ENCODE measurements at regions not wholly inside any gene's neighbourhood (a gene's known extent, or its start where the extent isn't known, plus 50 kb on each side); places are given as distances from the start of the nearest gene placed in this dataset.

DNA sequence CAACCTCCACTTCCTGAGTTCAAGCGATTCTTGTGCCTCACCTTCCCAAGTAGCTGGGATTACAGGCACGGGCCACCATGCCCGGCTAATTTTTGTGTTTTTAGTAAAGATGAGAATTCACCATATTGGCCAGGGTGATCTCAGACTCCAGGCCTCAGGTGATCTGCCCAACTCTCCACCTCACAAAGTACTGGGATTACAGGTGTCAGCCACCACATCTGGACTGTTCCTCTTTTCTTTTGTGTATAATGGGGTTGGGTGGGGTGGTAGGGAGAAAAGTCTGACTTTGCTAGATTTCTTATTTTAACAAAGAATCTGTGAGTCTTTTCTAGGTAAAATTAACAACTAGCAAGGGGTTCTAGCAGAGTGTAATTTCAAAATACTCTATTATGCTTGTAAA, 92.7 kb upstream of the AMN1 start:
- FAIRE-seq = no peak
- no peak overlapping the region for H2BK15ac ChIP-seq (ENCODE audit: low read length)
- no peak overlapping the region for H3K4ac ChIP-seq (replicated peaks; ENCODE audit: insufficient read length, low read depth, low read length)
- H2AFZ ChIP-seq (ENCODE audit: low read length) = no peak overlapping the region
- no peak overlapping the region for H3K9ac ChIP-seq (replicated peaks in 1 of 4; ENCODE audit: extremely low read depth in 1 of 4, low read depth in 3 of 4, low read length in 3 of 4)
- no peak overlapping the region for H3K14ac ChIP-seq (ENCODE audit: insufficient read length)
- ChIA-PET POLR2A (ENCODE audit: partially characterized antibody) (no interaction called here), CTCF (ENCODE audit: partially characterized antibody) (interaction anchor here (0.8 kb wide), 1 partner anchor 313 kb away, joined by 3 read pairs; no protein-coding TSS in a partner anchor)
- H2BK5ac ChIP-seq (ENCODE audit: low read depth, low read length) = no peak overlapping the region
- H3K27ac ChIP-seq (ENCODE audit: low read depth, low read length) = no peak overlapping the region
- no peak overlapping the region for H3K23ac ChIP-seq (ENCODE audit: insufficient read length)
- H4K91ac ChIP-seq (replicated peaks; ENCODE audit: insufficient read length, low read length) = no peak overlapping the region
- WGBS, 2 experiments (ENCODE audit: extremely low coverage in 1 of 2, insufficient coverage in 1 of 2, insufficient read length in 1 of 2, insufficient replicate concordance in 2 of 2, low coverage in 1 of 2, low lambda C conversion rate in 2 of 2, missing lambda C conversion rate in 1 of 2) = 94% methylated on average over 3 of the region's 3 CpGs; no CpG with 5 or more reads in 1 of the 2 experiments
- no peaks in the 10 kb centered on the region for H3K36me3 ChIP-seq (ENCODE audit: control insufficient read depth in 2 of 4, insufficient read depth in 4 of 4, low read length in 3 of 4)
- no peak overlapping the region for H3K18ac ChIP-seq (ENCODE audit: extremely low read depth, low read length)
- no peaks in the 10 kb centered on the region for H3K27me3 ChIP-seq (replicated peaks in 1 of 4; ENCODE audit: control insufficient read depth in 3 of 4, extremely low read depth in 1 of 4, insufficient read depth in 3 of 4, low read length in 3 of 4)
- no peak overlapping the region for H2BK12ac ChIP-seq (ENCODE audit: low read depth, low read length)
- H3K4me3 ChIP-seq (ENCODE audit: extremely low read depth in 1 of 4, insufficient read depth in 2 of 4, low read depth in 3 of 4, low read length in 4 of 4) = no peak overlapping the region
- no peak overlapping the region for H4K8ac ChIP-seq (ENCODE audit: extremely low read depth, insufficient read depth, low read length)
- H3K4me2 ChIP-seq (ENCODE audit: insufficient read depth in 1 of 2, low read depth in 2 of 2, low read length in 2 of 2) = no peak overlapping the region
- H3K4me1 ChIP-seq (replicated peaks in 1 of 4; ENCODE audit: control insufficient read depth in 3 of 4, insufficient read depth in 4 of 4, low read length in 3 of 4) = no peaks in the 10 kb centered on the region
- no peak overlapping the region for H2BK120ac ChIP-seq (replicated peaks; ENCODE audit: low read depth, low read length)
- peaks cover 7 to 12% of the 10 kb centered on the region in 2 experiments; a peak in 3 of 4 replicates for H3K9me3 ChIP-seq (ENCODE audit: insufficient read depth in 2 of 2, low read depth in 1 of 2, low read length in 1 of 2)
- H4K20me1 ChIP-seq (replicated peaks in 1 of 2; ENCODE audit: control insufficient read depth in 1 of 2, insufficient read depth in 2 of 2, low read length in 2 of 2) = no peaks in the 10 kb centered on the region
- H3K56ac ChIP-seq (replicated peaks; ENCODE audit: insufficient read length, low read depth, low read length) = no peak overlapping the region
- H3K23me2 ChIP-seq (ENCODE audit: low read depth, low read length) = no peaks in the 10 kb centered on the region
- H3K79me1 ChIP-seq (ENCODE audit: low read depth, low read length) = no peaks in the 10 kb centered on the region
- H3K79me2 ChIP-seq (ENCODE audit: control insufficient read depth in 1 of 2, insufficient read depth in 2 of 2, low read length in 2 of 2) = no peaks in the 10 kb centered on the region
- no peak overlapping the region for H2AK5ac ChIP-seq (ENCODE audit: low read depth, low read length)
- no peak for DNase-seq (ENCODE audit: low read depth in 1 of 2, low spot score in 2 of 2)
- no peak overlapping the region for H2BK20ac ChIP-seq (ENCODE audit: low read length)
- no peak overlapping the region for H4K5ac ChIP-seq (ENCODE audit: insufficient read length, low read depth, low read length)
- TF ChIP-seq, protein P1, sequence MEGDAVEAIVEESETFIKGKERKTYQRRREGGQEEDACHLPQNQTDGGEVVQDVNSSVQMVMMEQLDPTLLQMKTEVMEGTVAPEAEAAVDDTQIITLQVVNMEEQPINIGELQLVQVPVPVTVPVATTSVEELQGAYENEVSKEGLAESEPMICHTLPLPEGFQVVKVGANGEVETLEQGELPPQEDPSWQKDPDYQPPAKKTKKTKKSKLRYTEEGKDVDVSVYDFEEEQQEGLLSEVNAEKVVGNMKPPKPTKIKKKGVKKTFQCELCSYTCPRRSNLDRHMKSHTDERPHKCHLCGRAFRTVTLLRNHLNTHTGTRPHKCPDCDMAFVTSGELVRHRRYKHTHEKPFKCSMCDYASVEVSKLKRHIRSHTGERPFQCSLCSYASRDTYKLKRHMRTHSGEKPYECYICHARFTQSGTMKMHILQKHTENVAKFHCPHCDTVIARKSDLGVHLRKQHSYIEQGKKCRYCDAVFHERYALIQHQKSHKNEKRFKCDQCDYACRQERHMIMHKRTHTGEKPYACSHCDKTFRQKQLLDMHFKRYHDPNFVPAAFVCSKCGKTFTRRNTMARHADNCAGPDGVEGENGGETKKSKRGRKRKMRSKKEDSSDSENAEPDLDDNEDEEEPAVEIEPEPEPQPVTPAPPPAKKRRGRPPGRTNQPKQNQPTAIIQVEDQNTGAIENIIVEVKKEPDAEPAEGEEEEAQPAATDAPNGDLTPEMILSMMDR (IDR thresholded peaks at IDR 0.05; ENCODE audit: control extremely low read depth in 1 of 3, insufficient read depth in 1 of 3, low read depth in 1 of 3, low read length in 3 of 3) = no peak
- TF ChIP-seq, protein P2, sequence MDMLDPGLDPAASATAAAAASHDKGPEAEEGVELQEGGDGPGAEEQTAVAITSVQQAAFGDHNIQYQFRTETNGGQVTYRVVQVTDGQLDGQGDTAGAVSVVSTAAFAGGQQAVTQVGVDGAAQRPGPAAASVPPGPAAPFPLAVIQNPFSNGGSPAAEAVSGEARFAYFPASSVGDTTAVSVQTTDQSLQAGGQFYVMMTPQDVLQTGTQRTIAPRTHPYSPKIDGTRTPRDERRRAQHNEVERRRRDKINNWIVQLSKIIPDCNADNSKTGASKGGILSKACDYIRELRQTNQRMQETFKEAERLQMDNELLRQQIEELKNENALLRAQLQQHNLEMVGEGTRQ (IDR thresholded peaks at IDR 0.05; ENCODE audit: low read length) = no peak
- TF ChIP-seq PHF8 (conservative IDR thresholded peaks at IDR 0.05; ENCODE audit: low read depth, low read length) = no peak
- TF ChIP-seq, protein P3, sequence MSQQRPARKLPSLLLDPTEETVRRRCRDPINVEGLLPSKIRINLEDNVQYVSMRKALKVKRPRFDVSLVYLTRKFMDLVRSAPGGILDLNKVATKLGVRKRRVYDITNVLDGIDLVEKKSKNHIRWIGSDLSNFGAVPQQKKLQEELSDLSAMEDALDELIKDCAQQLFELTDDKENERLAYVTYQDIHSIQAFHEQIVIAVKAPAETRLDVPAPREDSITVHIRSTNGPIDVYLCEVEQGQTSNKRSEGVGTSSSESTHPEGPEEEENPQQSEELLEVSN (IDR thresholded peaks at IDR 0.05) = no peak
- no peak for TF ChIP-seq GABPA (IDR thresholded peaks at IDR 0.05; ENCODE audit: borderline replicate concordance, insufficient read depth, low read length)
- no peak for TF ChIP-seq ASH2L (IDR thresholded peaks at IDR 0.05; ENCODE audit: low read length)
- no peak for TF ChIP-seq SP4 (IDR thresholded peaks at IDR 0.05; ENCODE audit: low read length)
- TF ChIP-seq CBX8 (IDR thresholded peaks at IDR 0.05; ENCODE audit: borderline replicate concordance, low read depth, low read length) = no peak
- no peak for TF ChIP-seq POLR2A (IDR thresholded peaks at IDR 0.05; ENCODE audit: control extremely low read depth in 1 of 2, low read depth in 2 of 2, low read length in 2 of 2)
- TF ChIP-seq MAFK (IDR thresholded peaks at IDR 0.05; ENCODE audit: low read depth, low read length) = no peak
- TF ChIP-seq YY1 (IDR thresholded peaks at IDR 0.05; ENCODE audit: low read depth, low read length) = no peak

Measured in H1 (cell line).